Stimulated activated CD8-positive, alpha-beta memory T cell treated with anti-CD3 and anti-CD28 coated beads, Interleukin-7, amount 100 ng/mL, for 48 hours (primary cell): ENCODE measurements at regions not wholly inside any gene's neighbourhood (a gene's known extent, or its start where the extent isn't known, plus 50 kb on each side); places are given as distances from the start of the nearest gene placed in this dataset.
"Not testable (repeated sequence)": the region's sequence is repeated elsewhere in the genome, so short reads cannot be mapped to it uniquely, and the experiment has no call there.

Experiments
- DNase-seq, 2 donors: peaks; one replicate each; pipeline ENCODE4 v3.0.0-alpha.2; 2020; ENCODE audit warnings: low read depth in 1 of 2; ENCODE audit errors: extremely low read depth in 1 of 2

DNA sequence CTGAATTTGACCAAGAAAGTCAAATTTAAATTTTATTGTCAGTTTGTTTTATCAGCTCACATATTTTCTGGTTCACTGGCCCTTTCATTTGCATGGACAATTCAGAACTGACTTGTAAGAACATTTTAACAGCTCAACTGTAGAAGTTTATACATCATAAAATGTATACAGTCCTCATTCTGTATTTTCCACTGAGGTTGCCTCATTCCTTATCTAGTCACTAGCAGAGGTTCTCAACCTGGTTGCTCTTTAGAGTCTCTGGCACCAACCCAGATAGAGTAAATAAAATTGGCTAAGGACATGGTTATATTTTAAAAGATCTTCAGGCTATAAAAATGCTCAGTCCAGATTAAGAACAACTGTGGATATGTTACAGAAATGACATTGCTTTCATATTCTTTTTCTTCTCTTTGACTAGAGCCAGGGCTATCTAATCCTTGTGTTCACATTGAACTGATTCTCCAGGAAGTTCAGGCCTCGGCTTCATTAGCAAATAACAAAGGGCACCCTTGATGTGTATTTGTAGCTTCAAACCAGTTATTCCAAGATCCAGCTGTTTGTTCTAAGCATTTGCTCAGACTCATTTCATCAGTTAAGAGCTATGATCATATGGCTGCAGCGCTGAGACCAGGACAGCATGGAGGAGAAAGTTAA lies 782.5 kb downstream of the ETS1 start:
- DNase-seq, result no peak

DNA sequence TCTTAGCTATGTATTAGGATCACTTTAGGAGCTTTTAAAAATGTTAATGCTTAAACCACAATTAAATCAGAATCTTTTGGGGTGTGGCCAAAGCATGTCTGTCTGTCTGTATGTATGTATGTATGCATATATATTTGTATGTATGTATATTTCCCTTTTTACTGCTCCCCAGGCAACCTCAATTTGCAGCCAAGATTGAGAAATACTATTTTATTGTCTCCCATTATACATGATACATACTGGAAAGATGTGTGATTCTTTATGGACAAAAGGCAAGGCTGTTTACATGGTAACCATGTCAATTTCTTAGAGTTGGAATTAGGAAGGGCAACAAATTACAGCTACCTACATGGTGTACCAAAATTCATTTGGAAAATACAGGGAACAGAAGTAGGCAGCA lies 783.6 kb downstream of the ETS1 start:
- DNase-seq, result no peak

DNA sequence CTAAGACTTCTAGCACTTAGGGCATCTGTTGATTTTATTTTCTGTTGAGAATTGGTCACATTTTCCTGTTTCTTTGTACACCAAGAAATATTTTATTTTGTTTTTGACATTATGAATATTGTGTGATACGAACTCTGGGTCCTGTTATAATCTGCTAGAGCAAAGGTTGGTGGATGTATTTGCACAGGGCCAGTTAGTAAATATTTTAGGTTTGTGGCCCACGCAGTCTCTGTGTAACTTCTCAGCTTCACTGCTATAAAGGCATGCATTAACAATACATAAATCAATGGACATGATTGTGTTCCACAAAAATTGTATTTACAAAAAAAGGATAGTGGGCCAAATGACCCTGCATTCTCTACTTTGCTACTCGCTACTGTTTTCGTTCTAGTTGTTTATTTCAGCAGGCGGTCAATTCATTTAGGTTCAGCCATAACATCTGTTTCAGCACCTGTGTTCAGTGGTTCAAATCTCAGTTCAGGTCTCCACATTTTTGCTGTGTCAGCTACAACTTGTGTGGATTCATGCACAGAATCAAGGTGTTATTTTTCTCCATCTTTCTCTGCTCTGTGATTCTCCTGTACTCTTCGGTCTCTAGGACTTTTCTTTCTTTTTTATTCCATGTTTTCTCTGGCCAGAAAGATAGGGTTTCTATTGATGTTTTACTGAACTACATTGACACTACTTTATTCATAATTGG lies 786.2 kb downstream of the ETS1 start:
- DNase-seq, result no peak

DNA sequence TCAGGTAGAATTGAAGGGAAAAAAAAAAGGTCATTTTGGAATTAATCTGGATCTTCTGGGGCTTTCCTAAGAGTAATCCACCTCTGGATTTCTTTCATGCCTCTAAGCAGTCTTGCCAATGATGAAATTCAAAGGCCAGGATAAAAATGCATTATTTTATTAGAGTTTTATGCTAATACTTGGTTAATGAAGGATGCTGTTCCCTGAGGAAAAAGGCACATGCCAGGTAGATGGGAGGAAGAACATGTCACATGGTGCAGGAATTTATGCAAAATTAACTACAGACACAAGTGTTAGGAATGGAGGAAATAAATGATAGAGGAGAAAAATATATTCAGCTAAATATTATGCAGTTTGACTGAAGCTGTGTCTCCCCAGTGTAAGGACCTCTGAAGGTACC lies 792.0 kb downstream of the ETS1 start:
- no peak for DNase-seq

DNA sequence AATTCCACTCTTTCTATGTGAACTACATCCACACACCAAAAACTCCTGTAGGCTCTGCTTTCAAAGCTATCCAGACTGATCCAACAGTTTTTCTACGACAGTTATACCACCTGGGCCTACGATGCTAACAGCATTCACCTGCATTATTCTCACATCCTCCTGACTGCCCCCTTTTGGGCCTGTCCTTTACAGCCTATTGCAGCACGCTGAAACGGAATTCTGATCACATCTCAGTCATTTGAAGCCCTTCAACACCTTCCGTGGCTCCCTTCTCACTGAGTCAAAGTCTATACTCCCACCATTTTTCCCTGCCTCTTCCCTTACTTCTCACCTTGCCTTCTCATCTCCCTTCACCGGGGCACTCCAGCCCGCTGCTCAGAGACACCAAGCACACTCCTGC lies 791.3 kb upstream of the KIRREL3 start:
- no peak for DNase-seq

DNA sequence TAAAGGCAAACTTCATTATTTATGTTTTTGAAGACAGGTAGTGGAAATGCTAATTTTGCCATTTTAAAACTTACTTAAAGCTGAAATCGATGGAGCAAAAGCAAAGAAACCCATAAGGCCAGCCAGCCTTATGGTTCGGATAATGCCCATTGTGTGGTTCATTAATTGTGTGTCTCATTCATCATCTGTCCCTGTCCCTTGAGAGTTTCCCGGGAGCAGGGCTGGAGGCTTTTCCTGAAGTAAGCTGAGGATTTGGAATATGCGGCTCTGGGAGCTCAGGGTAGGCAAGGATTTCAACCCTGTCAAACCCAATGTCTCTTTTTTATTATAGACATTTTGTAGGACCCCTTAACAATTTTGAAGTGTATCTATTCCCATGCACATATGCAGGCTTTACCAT lies 790.0 kb upstream of the KIRREL3 start:
- DNase-seq, result no peak

DNA sequence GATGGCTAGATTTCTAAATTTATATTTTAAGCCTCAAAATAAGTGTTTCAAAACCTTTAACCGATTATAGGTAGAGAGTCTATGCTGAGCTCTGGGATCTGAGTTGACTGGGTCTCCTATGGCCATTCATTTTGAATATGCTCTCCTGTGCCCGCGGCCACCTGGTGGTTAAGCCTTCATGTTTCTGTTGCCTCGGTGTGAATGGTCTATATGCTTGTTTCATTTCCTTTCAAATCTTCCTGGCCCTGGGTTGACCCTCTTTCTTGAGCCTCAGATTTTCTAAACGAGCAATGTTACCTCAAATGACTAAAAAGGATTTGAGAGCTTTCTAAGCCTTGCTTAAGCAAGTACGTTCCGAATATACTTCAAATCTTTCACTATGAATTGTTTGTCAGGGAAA lies 789.4 kb upstream of the KIRREL3 start:
- no peak for DNase-seq

DNA sequence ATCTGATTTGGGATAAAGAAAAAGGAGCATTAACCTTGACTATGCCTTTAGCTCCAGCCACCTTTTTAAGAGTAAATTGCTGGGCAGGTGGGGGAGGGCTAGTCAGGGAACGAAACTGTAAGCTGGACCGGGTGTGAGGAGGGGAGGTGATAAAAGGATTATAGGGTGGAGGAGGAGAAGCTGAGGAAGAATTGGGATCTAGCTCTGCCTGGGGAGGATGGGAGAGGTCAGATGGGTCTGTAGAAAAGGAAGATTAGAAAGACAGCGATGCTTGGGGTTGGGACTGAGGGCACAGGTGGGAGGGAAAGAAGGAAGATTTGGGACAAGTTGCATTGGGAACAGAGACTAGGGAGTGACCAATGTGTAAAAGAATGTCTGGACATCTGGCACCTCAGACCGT lies 772.4 kb upstream of the KIRREL3 start:
- not testable (repeated sequence) for DNase-seq

DNA sequence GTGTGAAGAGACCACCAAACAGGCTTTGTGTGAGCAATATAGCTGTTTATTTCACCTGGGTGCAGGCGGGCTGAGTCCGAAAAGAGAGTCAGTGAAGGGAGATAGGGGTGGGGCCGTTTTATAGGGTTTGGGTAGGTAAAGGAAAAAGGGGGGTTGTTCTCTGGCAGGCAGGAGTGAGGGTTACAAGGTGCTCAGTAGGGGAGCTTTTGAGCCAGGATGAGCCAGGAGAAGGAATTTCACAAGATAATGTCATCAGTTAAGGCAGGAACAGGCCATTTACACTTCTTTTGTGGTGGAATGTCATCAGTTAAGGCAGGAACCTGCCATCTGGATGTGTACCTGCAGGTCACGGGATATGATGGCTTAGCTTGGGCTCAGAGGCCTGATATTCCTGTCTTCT lies 768.4 kb upstream of the KIRREL3 start:
- not testable (repeated sequence) for DNase-seq

DNA sequence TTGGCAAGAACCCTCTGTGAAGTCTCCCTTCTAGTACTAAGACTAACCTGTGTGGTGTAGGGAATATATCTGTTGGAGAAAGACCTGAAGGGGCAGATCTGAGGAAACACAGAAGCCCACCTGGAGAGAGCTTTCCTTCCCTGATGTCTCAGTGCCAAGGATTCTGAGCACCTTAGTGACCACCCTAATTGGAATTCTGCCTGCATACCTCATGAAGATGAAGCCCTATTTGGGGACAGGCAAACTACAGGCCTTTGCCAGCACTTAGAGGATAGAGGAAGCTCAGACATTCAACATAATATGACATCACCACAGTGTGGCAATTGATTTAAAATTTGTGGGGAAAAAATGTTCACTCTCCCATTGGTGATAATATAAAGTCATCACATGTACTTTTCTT lies 766.2 kb upstream of the KIRREL3 start:
- no peak for DNase-seq

DNA sequence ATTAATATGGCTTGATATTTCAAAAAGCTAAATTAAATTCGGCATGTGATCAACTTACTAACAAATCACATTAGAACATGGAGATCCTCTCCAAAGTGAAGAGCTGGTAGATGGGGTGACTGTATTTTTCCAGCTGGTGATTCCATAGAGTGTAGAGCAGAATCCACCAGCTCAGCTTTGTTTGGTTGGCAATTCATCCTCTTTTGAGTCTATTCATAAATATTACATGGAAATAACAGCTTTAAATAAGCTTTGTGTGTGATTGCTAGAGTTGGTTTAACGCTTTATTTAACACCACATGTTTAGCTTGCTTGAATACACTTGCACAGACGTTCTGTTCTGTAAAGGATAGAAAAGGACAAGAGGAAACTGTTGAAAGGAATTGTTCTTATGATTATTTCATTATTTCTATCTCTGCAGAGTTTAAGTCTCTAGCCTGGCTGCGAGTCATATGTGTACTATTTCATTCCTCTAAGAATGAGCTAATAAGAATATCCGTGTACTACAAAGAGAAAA lies 738.3 kb upstream of the KIRREL3 start:
- no peak for DNase-seq

DNA sequence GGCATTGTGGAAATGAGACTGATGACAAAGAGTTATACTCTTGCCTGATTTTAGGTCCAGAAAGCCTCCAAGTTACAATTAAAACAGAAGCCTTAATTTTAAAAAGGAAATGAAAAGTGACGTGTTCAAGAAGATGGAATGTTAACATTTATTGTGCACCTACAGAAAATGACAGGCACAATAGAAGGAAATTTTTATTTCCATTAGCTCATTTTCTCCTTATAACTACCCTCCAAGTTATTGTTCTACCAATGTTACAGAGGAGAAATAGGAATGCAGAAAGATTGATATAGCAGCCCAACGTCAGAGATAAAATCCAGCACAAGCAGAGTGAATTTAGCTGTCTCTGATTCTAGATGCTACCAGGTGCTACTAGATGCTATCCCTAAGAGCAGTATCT lies 736.9 kb upstream of the KIRREL3 start:
- no peak for DNase-seq

DNA sequence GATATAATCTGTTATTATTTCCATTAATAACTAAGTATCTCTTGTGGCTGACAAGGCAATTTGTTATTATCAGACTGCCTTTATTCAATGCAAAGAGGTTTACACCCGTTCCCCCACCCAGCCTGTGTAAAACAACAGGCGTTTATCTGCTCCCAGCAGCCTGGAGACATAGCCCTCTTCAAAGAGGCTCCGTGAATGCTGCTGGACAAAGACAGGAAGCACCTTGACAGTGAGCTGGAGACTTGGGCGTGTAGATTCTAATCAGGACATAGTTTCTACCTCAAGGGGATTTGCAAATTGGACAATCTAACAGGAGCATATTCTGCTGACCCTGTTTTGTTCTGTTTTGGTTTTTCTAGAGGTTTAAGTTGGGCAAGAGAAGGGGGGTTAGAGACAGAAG lies 733.0 kb upstream of the KIRREL3 start:
- no peak for DNase-seq

DNA sequence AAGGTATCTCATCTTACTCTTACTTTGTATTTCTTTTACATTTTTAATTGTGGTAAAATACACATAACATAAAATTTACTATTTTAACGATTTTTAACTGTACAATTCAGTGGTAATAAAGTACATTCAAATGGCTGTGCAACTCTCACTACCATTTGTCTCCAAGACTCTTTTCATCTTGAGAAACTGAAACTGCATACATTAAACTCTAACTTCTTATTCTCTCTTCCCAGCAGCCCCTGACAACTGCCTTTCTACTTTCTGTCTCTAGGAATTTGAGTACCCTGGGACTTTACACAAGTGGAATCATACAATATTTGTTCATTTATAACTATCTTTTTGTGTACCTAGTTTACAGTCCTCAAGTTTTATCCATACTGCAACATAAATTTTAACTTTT lies 725.8 kb upstream of the KIRREL3 start:
- no peak for DNase-seq

DNA sequence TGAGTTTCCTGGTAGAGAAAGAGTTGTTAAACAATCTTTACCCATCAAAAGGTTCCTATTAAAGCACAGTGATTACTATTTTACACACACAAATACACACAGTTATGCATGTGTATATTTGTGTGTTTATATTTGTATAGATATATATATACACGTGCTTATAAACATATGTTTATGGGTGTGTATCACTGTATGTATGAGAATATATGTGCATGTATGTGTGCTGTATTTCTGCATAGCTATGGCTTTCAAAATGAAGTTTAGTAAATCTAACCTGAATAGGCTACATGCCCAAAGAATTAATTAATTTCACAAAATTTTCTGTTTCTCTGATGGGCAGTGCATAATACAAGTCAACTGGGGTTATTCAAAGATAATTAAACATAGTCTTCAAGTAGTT lies 723.1 kb upstream of the KIRREL3 start:
- no peak for DNase-seq

DNA sequence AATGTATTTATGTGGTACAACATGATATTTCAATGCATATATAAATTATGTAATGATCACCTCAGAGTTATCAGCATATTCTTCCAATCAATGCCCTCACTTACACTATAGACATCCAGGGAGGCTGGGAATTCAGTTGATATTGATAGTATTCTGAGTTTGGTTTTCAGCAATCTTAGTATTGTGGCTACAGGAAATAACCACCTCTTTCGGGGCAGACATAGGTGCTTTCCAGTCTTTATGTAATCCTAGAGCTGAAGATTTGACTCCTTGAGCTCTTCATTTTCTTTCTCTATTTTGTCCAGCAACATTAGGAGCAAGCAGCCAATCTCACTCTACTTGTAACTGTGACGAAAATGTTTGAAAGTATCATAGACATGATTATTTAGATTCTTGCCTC lies 712.7 kb upstream of the KIRREL3 start:
- DNase-seq, result no peak

DNA sequence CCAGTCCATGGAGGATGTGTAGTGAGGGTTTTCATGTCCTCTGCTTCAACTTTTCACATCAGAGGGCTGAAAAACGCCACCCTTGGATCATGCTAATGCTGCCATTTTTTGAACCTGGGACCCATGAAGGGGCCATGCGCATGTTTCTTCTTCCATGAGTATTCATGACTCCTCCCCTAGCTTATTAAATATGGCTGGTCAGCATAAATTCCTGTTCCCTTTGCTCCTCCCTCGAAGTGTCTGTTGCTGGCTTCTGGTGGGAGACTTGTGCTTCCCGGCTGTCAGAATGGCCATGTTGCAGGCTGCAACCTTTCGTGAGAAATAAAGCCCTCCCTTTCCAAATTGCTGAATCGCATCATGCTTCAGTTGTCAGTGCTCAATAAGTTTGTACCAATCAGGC lies 711.2 kb upstream of the KIRREL3 start:
- no peak for DNase-seq

DNA sequence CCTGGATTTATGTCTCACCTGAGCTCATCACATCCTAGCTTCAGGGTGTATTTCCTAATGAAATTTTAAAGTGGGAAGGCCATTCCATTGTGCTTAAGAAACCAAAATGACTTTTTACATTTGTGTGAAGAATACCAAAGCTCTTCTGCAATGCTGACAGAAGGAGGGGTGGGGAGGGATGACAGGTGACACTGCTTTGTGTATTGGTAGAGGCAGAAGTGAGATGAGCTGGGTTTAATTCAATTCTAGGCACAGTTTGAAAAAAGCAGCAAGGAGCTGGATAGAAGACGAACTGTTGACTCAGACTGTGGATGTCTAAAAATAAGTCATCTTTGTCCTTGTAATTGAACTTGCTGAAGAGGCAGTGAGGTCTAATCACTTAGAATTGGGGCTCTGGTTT lies 710.3 kb upstream of the KIRREL3 start:
- no peak for DNase-seq

DNA sequence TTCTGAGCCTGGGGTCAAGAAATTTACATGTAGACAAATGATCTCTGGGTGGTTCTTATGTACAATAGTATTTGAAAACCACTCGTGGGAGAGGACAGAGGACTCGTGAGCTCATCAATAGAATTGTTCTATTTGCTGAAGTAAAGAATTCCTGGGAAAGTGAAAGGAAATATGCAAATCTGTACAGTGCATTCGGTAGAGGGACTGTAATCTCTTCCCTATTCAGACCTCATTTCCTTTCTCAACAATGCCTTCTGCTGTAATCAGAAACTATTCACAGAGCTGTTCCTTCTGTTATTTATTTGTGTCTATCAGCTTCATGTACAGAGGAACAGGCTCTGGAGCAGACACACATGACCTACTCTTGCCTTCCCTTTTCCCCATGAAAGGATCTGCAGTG lies 709.4 kb upstream of the KIRREL3 start:
- no peak for DNase-seq

DNA sequence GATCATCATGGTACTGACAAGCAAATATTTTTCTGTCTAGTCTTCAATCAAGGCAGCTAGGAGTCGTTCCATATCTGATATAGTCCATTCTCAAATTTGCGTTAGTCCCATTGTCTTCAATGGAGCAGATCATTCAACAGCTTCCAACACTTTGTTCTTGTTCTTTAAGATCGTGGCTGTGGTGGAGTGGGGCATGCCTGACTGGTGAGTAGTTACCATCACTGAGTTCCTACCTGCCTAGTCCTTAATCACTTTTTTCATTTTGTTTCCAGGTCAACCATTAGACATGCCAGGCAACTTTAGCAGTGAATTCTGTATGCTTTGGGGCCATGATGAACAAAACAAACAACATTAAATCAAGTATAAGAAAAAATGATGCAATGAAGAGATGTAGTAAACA lies 693.1 kb upstream of the KIRREL3 start:
- DNase-seq, result no peak

DNA sequence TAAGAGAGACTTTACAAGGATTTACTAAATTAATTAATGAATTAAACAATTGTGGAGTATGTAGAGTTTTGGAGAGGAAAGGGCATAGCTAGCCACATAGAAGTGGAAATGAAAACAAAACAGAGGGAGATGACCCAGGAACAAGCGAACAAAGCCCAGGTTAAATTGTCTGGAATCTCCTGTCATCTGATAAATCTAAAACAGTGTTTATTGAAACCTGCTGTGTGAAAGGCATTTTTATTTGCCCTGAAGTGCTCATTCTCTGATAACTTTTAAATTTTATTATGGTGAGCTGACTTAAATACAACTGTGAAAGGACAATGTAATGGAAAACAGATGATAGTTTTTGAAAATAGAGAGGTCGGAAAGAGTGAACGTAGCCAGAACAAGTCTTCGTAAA lies 682.8 kb upstream of the KIRREL3 start:
- DNase-seq, result no peak

DNA sequence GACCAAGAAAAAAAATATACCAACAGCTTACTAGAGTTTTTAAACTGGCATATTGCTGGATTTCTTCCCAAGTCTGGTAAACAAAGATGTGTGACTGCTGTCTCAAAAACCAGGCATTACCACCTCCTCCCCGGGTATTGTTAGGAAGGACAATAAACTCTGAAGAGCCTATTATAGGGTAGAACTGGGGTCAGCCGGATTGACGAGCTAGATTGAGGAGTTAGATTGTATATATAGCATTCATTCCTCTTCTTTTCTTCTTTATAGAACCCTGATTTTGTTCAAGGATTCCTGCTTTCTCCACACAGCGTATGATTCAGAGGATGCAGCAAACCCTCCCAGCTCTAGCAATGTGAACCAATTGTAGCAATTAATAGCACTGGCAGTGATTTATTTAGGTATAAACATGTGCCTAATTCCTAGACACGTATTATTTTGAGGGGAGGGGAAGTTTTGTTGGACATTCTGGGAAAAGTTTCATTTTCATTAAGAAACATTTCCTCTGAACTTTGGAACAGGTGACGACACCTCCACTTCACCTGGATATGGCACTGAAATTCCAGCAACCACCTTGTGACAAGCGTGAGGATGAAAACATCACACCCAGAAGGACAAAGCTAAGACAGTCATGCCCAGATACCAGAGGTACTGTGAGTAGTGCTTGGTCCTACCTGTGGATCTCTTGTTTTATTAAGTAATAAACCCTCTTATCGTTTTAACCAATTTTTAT lies 679.4 kb upstream of the KIRREL3 start:
- no peak for DNase-seq
